ENCODE measurements at regions not wholly inside any gene's neighbourhood (a gene's known extent, or its start where the extent isn't known, plus 50 kb on each side); places are given as distances from the start of the nearest gene placed in this dataset.

DNA sequence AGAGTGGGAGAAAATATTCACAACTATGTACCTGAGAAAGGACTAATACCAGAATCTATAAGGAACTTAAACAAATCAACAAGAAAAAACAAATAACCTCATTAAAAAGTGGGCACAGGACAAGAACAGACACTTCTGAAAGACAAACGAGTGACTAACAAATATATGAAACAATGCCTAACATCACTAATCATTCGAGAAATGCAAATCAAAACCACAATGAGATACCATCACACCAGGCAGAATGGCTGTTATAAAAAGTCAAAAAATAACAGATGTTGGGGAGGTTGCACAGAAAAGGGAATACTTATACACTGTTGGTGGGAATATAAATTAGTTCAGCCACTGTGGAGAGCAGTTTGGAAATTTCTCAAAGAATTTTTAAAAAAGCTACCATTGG is 83.5 kb upstream of the WSCD1 start:
- ChIA-PET POLR2A (ENCODE audit: unreplicated experiment) (no interaction called here), CTCF (no interaction called here)
- no TSS peak for BruUV-seq (replicated peaks)
- Histone ChIP-seq H3K27ac (ENCODE audit: insufficient read depth, low read length) (no peak overlapping the region), H3K9me1 (ENCODE audit: insufficient read depth, low read length) (no peaks in the 10 kb centered on the region), H3K56ac (ENCODE audit: extremely low read depth, insufficient read depth, low read length) (no peak overlapping the region), H2AK5ac (ENCODE audit: low read depth, low read length) (no peak overlapping the region), H2BK5ac (ENCODE audit: low read depth, low read length, poor library complexity, severe bottlenecking) (no peak overlapping the region), H4K5ac (ENCODE audit: low read depth, low read length) (no peak overlapping the region), H2AK9ac (replicated peaks; ENCODE audit: low read depth, low read length, poor library complexity) (no peak overlapping the region), H2BK120ac (ENCODE audit: low read depth, low read length) (no peak overlapping the region), H3K36me3 (ENCODE audit: control insufficient read depth, insufficient read depth, low read length) (no peaks in the 10 kb centered on the region), H2BK15ac (ENCODE audit: low read depth, low read length) (no peak overlapping the region), H3K9ac (ENCODE audit: low read depth, low read length) (no peak overlapping the region), H3K4me2 (ENCODE audit: low read depth, low read length) (no peak overlapping the region), H3K23ac (ENCODE audit: low read depth, low read length) (no peak overlapping the region), H3K4ac (ENCODE audit: low read depth, low read length) (no peak overlapping the region), H3K27me3 (ENCODE audit: control insufficient read depth, insufficient read depth, low read length) (no peaks in the 10 kb centered on the region), H3K79me1 (ENCODE audit: low read depth in 1 of 2, low read length in 2 of 2) (no peaks in the 10 kb centered on the region), H4K20me1 (ENCODE audit: insufficient read depth, low read length) (no peaks in the 10 kb centered on the region), H4K8ac (ENCODE audit: low read depth in 2 of 2, low read length in 2 of 2) (no peak overlapping the region), H3K4me1 (ENCODE audit: control insufficient read depth, insufficient read depth, low read length) (no peaks in the 10 kb centered on the region), H3K18ac (ENCODE audit: low read depth, low read length) (no peak overlapping the region), H3K9me3 (ENCODE audit: control insufficient read depth, insufficient read depth, low read length) (no peaks in the 10 kb centered on the region), H4K91ac (ENCODE audit: insufficient read depth, low read depth, low read length) (no peak overlapping the region), H2BK20ac (ENCODE audit: low read depth, low read length) (no peak overlapping the region), H3K14ac (replicated peaks; ENCODE audit: low read depth, low read length) (no peak overlapping the region), H3K4me3 (ENCODE audit: insufficient read depth, low read depth, low read length) (no peak overlapping the region), H2AFZ (replicated peaks; ENCODE audit: low read length, poor library complexity) (no peak overlapping the region)
- TF ChIP-seq, protein P1, sequence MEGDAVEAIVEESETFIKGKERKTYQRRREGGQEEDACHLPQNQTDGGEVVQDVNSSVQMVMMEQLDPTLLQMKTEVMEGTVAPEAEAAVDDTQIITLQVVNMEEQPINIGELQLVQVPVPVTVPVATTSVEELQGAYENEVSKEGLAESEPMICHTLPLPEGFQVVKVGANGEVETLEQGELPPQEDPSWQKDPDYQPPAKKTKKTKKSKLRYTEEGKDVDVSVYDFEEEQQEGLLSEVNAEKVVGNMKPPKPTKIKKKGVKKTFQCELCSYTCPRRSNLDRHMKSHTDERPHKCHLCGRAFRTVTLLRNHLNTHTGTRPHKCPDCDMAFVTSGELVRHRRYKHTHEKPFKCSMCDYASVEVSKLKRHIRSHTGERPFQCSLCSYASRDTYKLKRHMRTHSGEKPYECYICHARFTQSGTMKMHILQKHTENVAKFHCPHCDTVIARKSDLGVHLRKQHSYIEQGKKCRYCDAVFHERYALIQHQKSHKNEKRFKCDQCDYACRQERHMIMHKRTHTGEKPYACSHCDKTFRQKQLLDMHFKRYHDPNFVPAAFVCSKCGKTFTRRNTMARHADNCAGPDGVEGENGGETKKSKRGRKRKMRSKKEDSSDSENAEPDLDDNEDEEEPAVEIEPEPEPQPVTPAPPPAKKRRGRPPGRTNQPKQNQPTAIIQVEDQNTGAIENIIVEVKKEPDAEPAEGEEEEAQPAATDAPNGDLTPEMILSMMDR (conservative IDR thresholded peaks at IDR 0.05; ENCODE audit: low read depth, low read length), result no peak
- TF ChIP-seq CEBPB (IDR thresholded peaks at IDR 0.05; ENCODE audit: low read depth, low read length), result no peak
- no peak for TF ChIP-seq POLR2A (IDR thresholded peaks at IDR 0.05; ENCODE audit: low read depth, low read length)
- TF ChIP-seq RFX5 (IDR thresholded peaks at IDR 0.05; ENCODE audit: low read depth, low read length), result no peak
- no peak for TF ChIP-seq BHLHE40 (IDR thresholded peaks at IDR 0.05; ENCODE audit: low read depth, low read length)
- TF ChIP-seq RAD21 (IDR thresholded peaks at IDR 0.05; ENCODE audit: low read length), result no peak
- TF ChIP-seq MAFK (IDR thresholded peaks at IDR 0.05; ENCODE audit: low read depth, low read length), result no peak
- DNase-seq (no peak), ATAC-seq (ENCODE audit: low read depth) (no peak)
- intact Hi-C loops (cut with micrococcal nuclease), result no loop called here
- dilution Hi-C loops (cut with HindIII; ENCODE audit: low sequenced_read_pairs, unreplicated experiment), result no loop called here
- in situ Hi-C loops (cut with MboI; ENCODE audit: low sequenced_read_pairs), result no loop called here
- no CpG with 5 or more reads among the region's 2 CpGs for WGBS, 2 experiments (ENCODE audit: extremely low coverage in 2 of 2, insufficient read length in 1 of 2)
